NCI-H82 treated with DMSO at 0.1 percent for 48 hours (cell line): ENCODE measurements at regions not wholly inside any gene's neighbourhood (a gene's known extent, or its start where the extent isn't known, plus 50 kb on each side); places are given as distances from the start of the nearest gene placed in this dataset.
A peak's percentile ranks its signal among the peaks of the same experiment; 100 is the strongest.
"Not testable (repeated sequence)": the region's sequence is repeated elsewhere in the genome, so short reads cannot be mapped to it uniquely, and the experiment has no call there.

ENCODE experiments used
- DNase-seq: peaks from one replicate; lab custom pipeline; 2025; ENCODE audit not compliant: unreplicated experiment; lab: John Stamatoyannopoulos, UW

GRCh38 chr6:21880249-21880648 lies 286.7 kb downstream of the SOX4 start:
- DNase-seq, result not testable (repeated sequence)

DNA sequence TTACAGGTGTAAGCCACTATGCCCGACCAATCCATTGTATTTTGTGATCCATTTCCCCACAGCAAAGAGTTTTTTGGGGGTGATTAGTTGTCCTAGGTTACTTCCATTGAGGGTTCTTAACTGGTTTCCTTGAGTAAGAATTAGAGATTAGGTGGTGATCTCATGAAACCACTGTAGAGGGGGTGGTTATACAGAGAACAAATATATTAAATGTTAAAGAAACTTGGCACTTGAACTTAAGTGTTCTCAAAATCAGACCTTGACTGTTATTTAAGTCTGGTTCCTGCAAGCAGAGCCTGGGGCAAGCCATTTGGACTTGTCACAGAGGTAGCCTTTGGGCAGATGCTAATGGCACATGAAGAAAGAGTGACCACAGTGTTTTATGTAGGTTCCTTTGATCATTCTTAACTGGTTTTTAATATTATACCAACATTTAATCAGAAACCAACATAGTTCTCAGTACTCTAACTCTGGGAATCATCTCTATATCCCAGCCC lies 288.5 kb downstream of the SOX4 start:
- DNase-seq, result no peak

GRCh38 chr6:21883595-21884328 lies 290.2 kb downstream of the SOX4 start:
- no peak for DNase-seq

DNA sequence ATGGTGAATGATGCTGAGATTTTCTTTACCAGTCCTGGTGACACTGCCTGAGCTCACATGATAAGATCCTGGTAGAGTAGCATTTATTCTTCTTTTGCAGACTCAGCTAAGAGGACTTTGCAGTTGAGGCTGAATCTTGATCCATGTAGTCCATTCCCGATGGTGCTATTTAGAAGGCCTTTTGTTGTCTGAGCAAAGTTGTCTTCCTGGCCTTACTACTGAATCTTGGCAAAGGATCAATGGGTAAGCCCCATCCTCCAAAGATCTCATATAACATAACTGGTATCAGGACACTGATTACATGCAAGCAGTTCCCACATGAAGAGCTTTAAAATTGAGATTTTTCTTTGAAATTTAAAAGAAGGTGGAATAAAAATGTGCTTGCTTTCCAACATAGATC lies 291.6 kb downstream of the SOX4 start:
- DNase-seq, result no peak

GRCh38 chr6:21885532-21886114 lies 292.1 kb downstream of the SOX4 start:
- DNase-seq, result peak; percentile 84

- no peak for DNase-seq
These were observed 293.1 kb downstream of the SOX4 start for GRCh38 chr6:21886542-21887151.

GRCh38 chr6:21887231-21888185 lies 294.0 kb downstream of the SOX4 start:
- DNase-seq, result no peak

DNA sequence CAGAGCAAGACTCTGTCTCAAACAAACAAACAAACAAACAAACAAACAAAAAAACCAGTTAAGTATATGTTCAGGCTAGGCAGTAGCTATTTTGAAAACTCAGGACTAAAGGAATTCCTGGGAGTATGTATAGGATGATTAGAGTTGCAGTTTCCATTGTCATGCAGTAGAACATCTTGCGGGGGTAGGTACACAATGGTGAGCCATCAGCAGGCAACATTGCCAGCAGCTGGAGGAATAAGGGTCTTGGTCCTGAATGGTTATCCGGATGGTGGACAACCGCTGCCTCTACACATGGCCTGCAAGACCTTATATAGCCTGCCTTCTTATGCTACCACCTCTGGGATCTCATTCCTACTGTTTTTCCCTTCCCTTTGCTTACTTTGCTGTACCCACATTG lies 297.5 kb downstream of the SOX4 start:
- DNase-seq, result no peak

- DNase-seq, result no peak
These were observed 300.2 kb downstream of the SOX4 start for GRCh38 chr6:21893793-21894192.

DNA sequence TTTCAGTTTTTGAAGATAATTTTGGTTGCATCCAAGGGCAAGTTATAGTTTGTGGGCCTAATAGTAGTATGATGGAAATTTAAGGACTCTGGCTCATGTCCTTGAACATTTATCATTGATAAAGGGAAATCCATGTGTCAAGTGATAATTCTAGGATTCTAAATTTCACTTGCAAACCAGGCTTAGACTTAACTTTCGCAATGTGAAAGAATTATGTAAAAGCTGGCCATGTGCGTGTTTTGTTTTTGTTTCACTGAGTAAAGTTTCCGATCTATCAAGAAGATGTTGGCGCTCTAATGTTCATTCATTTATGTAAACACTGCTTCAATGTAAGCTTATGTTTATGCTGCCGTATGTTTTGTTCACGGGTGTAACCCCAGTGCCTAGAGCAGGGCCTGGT lies 302.0 kb downstream of the SOX4 start:
- no peak for DNase-seq

DNA sequence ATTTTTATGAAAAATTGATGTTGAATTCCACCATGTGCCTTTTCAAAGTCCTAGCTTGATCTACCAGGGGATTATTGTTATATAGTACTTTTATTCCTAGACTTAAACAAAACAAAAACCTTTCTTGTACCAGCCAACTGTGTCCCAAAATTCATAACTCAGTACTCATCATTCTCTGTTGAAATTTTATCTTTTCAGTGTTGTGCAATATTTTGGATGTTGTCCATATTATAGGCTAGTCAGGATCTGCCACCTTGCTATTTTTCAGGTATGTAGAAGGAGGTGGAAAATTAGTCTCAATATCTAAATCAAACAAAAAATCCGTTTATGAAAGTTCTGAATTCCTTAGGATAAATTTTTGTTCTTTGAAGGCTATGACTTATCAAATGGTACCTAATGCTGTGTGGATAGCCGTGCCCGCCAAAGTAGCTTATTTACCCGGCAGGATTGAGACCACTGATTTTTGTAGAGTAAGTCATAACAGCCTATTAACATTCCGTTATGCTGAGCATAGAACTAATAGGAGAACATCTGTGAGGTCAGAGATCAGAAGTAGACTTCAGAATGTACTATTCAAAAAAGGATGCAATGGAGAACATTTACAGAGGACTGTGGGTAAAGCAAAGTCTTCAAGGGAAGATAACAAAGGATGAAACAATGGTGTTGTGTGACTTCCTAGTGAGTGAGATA lies 304.7 kb downstream of the SOX4 start:
- DNase-seq, result no peak

GRCh38 chr6:21899708-21900107 lies 306.2 kb downstream of the SOX4 start:
- no peak for DNase-seq

DNA sequence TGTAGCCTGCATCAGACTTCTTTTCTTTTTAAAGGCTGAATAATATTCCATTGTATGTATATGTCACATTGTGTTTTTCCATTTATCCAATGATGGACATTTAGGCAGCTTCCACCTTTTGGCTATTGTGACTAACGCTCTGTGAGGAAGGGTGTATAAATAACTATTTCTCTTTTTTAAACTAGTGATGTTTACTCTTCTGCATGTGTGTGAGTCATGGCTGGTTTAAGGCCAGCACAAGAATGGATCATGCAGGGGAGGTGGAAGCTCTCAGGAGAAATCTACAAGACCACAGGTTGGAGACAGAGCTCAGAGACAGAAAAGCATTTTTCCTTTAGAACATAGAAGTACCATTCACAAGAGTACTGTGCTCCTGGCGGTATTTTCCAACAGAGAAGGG lies 307.2 kb downstream of the SOX4 start:
- no peak for DNase-seq

DNA sequence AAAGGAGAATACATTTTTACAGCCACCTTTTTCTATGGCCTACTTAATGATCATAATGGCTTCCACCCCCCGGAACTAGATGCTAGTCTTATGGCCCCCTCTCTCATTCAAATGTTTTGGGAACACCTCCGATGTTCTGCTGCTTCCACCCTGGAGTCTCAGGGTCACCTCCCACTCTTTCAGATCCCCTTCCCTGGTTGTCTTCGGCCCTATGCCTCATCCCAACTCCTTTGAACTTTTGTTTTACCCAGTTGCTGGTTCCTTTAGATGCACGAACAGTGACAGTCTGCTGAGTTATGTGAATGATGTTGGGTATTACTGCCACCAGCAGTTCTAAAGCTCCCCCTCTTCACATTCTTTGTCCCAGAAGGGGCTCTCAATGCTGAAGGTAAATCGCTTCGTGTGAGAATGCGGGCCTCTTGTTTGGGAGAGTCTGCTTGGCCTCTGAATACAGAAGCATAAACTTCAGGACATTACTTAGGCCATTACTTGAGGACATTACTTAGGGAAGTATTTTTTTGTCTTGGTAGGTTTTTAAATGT lies 309.1 kb downstream of the SOX4 start:
- no peak for DNase-seq

GRCh38 chr6:21905531-21905930 lies 312.0 kb downstream of the SOX4 start:
- no peak for DNase-seq

- no peak for DNase-seq
These were observed 313.3 kb downstream of the SOX4 start for GRCh38 chr6:21906826-21907225.

GRCh38 chr6:21907291-21907690 lies 313.7 kb downstream of the SOX4 start:
- DNase-seq, result no peak

DNA sequence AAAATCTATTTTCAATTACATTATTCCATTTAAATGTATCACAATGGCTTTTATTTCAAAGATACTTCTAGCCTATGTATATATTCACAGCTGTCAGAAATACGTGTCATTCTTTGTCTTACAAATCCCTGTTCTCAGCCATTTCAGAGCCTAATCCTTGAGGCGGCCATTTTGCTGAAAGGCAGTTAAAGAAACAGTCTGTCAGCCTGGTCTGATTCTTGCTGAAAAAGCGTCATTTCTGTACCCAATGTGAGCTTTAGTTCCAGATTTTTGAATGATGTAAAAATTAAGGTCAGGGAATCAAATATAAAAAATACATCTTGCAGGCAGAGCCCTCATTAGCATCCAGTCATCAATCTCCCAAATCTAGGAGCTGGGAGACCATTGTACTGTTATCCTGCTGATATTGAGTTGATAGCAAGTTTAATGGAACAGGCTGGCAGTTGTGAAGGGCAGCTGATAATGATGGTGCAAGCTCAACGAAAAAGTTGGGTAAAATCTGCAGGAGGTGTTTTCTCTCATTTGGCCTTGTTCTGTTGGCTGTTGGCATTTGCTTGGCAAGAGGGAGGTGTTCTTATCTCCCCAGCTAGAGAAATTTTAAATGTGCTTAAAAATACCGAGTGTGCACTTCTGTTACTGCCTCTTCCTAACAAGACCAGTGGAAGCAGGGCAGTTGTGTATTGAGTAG lies 314.8 kb downstream of the SOX4 start:
- no peak for DNase-seq

DNA sequence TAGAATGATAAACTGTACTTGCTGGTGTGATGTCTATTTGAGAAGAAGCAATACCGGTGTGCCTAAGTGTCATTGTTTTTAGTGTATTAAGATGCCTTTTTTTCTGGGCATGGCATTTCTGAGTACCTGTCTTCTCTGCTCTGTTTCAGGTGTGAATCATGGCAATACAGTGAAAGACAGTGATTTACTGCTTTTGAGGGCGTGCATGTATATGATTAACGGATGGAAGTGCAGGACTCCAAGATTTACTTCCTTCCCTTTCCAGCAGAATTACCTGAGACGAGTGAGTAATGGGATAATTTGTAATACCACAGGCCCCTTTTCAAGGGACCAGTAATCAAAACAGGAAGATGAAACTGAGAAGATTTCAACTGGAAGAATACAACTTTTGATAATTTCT lies 315.8 kb downstream of the SOX4 start:
- no peak for DNase-seq

DNA sequence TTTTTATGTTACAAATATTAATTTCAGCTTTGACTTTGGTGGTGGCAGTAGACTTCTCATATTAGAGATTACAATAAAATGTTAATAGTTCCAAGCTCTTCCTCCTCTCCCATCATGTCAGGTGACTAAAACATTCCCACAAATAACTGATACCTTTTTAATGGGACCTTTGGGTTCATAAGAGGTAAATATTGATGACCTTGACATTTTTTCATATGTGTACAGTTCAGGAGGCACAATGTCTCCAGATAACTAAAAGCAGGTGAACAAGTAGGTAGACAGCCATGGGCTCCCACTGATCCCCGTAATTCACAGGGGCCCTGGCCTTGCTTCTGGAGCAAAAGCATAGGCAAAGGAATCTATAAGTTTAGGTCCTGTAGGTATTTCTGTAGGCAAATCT lies 317.7 kb downstream of the SOX4 start:
- DNase-seq, result no peak
